GM11168 (cell line): ENCODE measurements at regions not wholly inside any gene's neighbourhood (a gene's known extent, or its start where the extent isn't known, plus 50 kb on each side); places are given as distances from the start of the nearest gene placed in this dataset.

Experiments
- in situ Hi-C: fragments of 300-500 bp; cut with MboI; formaldehyde crosslinking; loops from one replicate; pipeline ENCODE4 v1.12.0; 2022; ENCODE audit warnings: low sequenced_read_pairs; ENCODE audit not compliant: unreplicated experiment

GRCh38 chr13:99722931-99723330, 221.7 kb downstream of the TM9SF2 start:
- in situ Hi-C loops, result no loop called here

GRCh38 chr13:99722338-99722818, 221.1 kb downstream of the TM9SF2 start:
- in situ Hi-C loops, result no loop called here

GRCh38 chr13:99721606-99722337, 220.5 kb downstream of the TM9SF2 start:
- in situ Hi-C loops, result no loop called here

- in situ Hi-C loops, result no loop called here
These were observed 216.8 kb downstream of the TM9SF2 start for GRCh38 chr13:99717959-99718674.

- in situ Hi-C loops, result no loop called here
These were observed 207.9 kb downstream of the TM9SF2 start for GRCh38 chr13:99709134-99709533.

- in situ Hi-C loops, result no loop called here
These were observed 203.1 kb downstream of the TM9SF2 start for GRCh38 chr13:99704390-99704789.

- in situ Hi-C loops, result no loop called here
These were observed 202.6 kb downstream of the TM9SF2 start for GRCh38 chr13:99703908-99704307.

GRCh38 chr13:99702687-99703319, 201.5 kb downstream of the TM9SF2 start:
- in situ Hi-C loops, result no loop called here

GRCh38 chr13:99700468-99700867, 199.2 kb downstream of the TM9SF2 start:
- in situ Hi-C loops, result no loop called here

GRCh38 chr13:99698816-99699099, 197.5 kb downstream of the TM9SF2 start:
- in situ Hi-C loops, result no loop called here

GRCh38 chr13:99698010-99698815, 196.9 kb downstream of the TM9SF2 start:
- in situ Hi-C loops, result no loop called here

GRCh38 chr13:99695857-99696256, 194.6 kb downstream of the TM9SF2 start:
- in situ Hi-C loops, result no loop called here

GRCh38 chr13:99693852-99694611, 192.8 kb downstream of the TM9SF2 start:
- in situ Hi-C loops, result no loop called here

GRCh38 chr13:99693351-99693750, 192.1 kb downstream of the TM9SF2 start:
- in situ Hi-C loops, result no loop called here

- in situ Hi-C loops, result no loop called here
These were observed 191.6 kb downstream of the TM9SF2 start for GRCh38 chr13:99692854-99693253.

GRCh38 chr13:99691552-99691951, 190.3 kb downstream of the TM9SF2 start:
- in situ Hi-C loops, result no loop called here

GRCh38 chr13:99690426-99691174, 189.3 kb downstream of the TM9SF2 start:
- in situ Hi-C loops, result no loop called here

- in situ Hi-C loops, result no loop called here
These were observed 188.7 kb downstream of the TM9SF2 start for GRCh38 chr13:99689955-99690354.

- in situ Hi-C loops, result no loop called here
These were observed 187.5 kb downstream of the TM9SF2 start for GRCh38 chr13:99688776-99689175.
